HCT116 (cell line): ENCODE measurements at regions not wholly inside any gene's neighbourhood (a gene's known extent, or its start where the extent isn't known, plus 50 kb on each side); places are given as distances from the start of the nearest gene placed in this dataset.

Experiments used
- ATAC-seq: fragments of 200-7000 bp; cut with Tn5 transposase; 2 replicates; pipeline ENCODE4 v1.9.1; 2020; ENCODE audit warnings: mild to moderate bottlenecking, moderate library complexity
- BruUV-seq: library from RNA; stranded (reverse); fragments of 400-500 nt; replicated peaks from 2 replicates; lab custom pipeline; 2021; lab: Mats Ljungman, UMichigan
- CTCF ChIA-PET: fragments of 300-600 bp; sonication (Branson Sonifier 250); formaldehyde crosslinking; loops from one replicate; lab custom pipeline; 2021; ENCODE audit warnings: antibody characterized with exemption; lab: Charles Lee
- POLR2A ChIA-PET: fragments of 300-600, 350-600 bp; sonication (Branson Sonifier 250); formaldehyde crosslinking; loops from one replicate; lab custom pipeline; 2021; ENCODE audit warnings: antibody characterized with exemption; lab: Charles Lee
- RAD21 ChIA-PET, 2 experiments: fragments of 300-600 bp; sonication (Branson Sonifier 250); formaldehyde crosslinking; loops; one replicate each; lab custom pipeline; 2023; ENCODE audit warnings: low total read pairs in 2 of 2; ENCODE audit not compliant: uncharacterized antibody in 2 of 2, unreplicated experiment in 2 of 2, low non-redundant PET in 1 of 2; lab: Charles Lee
- DNase-seq: peaks from one replicate; pipeline ENCODE4 v3.0.0-alpha.2; 2010; ENCODE audit warnings: low read depth, low spot score
- H2AFZ ChIP-seq: fragments of 200-600 bp; shearing (Covaris generic), sonication (generic); 2 replicates; pipeline ENCODE4 v1.6.1; 2017; ENCODE audit warnings: low read depth, mixed run types, mixed read lengths, antibody characterized with exemption, low read length; ENCODE audit not compliant: poor library complexity, severe bottlenecking
- H3K27ac ChIP-seq: 2 replicates; pipeline ENCODE4 v1.5.1; 2012; ENCODE audit warnings: low read depth, low read length
- H3K27me3 ChIP-seq: fragments of 200-600 bp; sonication (generic); 2 replicates; pipeline ENCODE4 v1.6.1; 2016; ENCODE audit warnings: mixed run types, low read length, mixed read lengths; ENCODE audit not compliant: insufficient read depth
- H3K36me3 ChIP-seq, 2 experiments: fragments of 200-500 bp in 1 of 2; fragments of 200-600 bp in 1 of 2; sonication (Bioruptor generic) in 1 of 2; sonication (generic) in 1 of 2; 2 replicates each; pipeline versions ENCODE4 v1.5.1 to v1.6.1; 2014 to 2016; ENCODE audit warnings: low read length in 2 of 2, inconsistent platforms in 1 of 2, mixed read lengths in 1 of 2, mixed run types in 1 of 2; ENCODE audit not compliant: insufficient read depth in 2 of 2, control insufficient read depth in 1 of 2
- H3K4me1 ChIP-seq, 2 experiments: fragments of 200-600 bp in 1 of 2; sonication (generic) in 1 of 2; 2 replicates each; pipeline versions ENCODE4 v1.5.1 to v1.6.1; 2012 to 2017; ENCODE audit warnings: low read length in 2 of 2, inconsistent platforms in 1 of 2, mild to moderate bottlenecking in 1 of 2, mixed read lengths in 1 of 2, mixed run types in 1 of 2, moderate library complexity in 1 of 2; ENCODE audit not compliant: insufficient read depth in 2 of 2, control insufficient read depth in 1 of 2
- H3K4me2 ChIP-seq: fragments of 200-600 bp; sonication (generic); 2 replicates; pipeline ENCODE4 v1.6.1; 2017; ENCODE audit warnings: mixed run types, low read length, mixed read lengths
- H3K4me3 ChIP-seq, 2 experiments: fragments of 200-600 bp in 1 of 2; sonication (generic) in 1 of 2; replicated peaks in 1 of 2; 2 replicates each; pipeline ENCODE4 v1.5.1; 2011 to 2016; ENCODE audit warnings: low read length in 2 of 2, control low read depth in 1 of 2, low read depth in 1 of 2, mild to moderate bottlenecking in 1 of 2, mixed read lengths in 1 of 2, mixed run types in 1 of 2
- H3K79me2 ChIP-seq: fragments of 200-600 bp; sonication (generic); 2 replicates; pipeline ENCODE4 v1.6.1; 2017; ENCODE audit warnings: mild to moderate bottlenecking, mixed run types, low read length, moderate library complexity, mixed read lengths; ENCODE audit not compliant: insufficient read depth
- H3K9ac ChIP-seq: fragments of 200-600 bp; sonication (generic); 2 replicates; pipeline ENCODE4 v1.6.1; 2016; ENCODE audit warnings: low read length, mixed read lengths
- H3K9me2 ChIP-seq: fragments of 200-600 bp; sonication (generic), shearing (Covaris generic); 2 replicates; pipeline ENCODE4 v1.6.1; 2017; ENCODE audit warnings: mixed run types, mild to moderate bottlenecking, moderate library complexity; ENCODE audit not compliant: insufficient read depth
- H3K9me3 ChIP-seq, 2 experiments: fragments of 200-500 bp in 1 of 2; fragments of 200-600 bp in 1 of 2; sonication (Bioruptor generic) in 1 of 2; sonication (generic) in 1 of 2; 2 replicates each; pipeline ENCODE4 v1.6.1; 2014 to 2017; ENCODE audit warnings: low read length in 2 of 2, mixed read lengths in 2 of 2, inconsistent platforms in 1 of 2, low read depth in 1 of 2, mild to moderate bottlenecking in 1 of 2, mixed run types in 1 of 2, moderate library complexity in 1 of 2; ENCODE audit not compliant: control insufficient read depth in 1 of 2, insufficient read depth in 1 of 2
- H4K20me1 ChIP-seq: fragments of 200-600 bp; sonication (generic), shearing (Covaris generic); 2 replicates; pipeline ENCODE4 v1.6.1; 2017; ENCODE audit warnings: mixed run types, mild to moderate bottlenecking, moderate library complexity; ENCODE audit not compliant: insufficient read depth
- EGR1 ChIP-seq: IDR thresholded peaks from 2 replicates; pipeline ENCODE4 v1.6.1; 2012; ENCODE audit warnings: low read depth
- EZH2 ChIP-seq: fragments of 200-600 bp; sonication (generic); IDR thresholded peaks from 2 replicates; pipeline ENCODE4 v1.6.1; 2017; ENCODE audit warnings: antibody characterized with exemption, mixed run types
- FOSL1 ChIP-seq: IDR thresholded peaks from 2 replicates; pipeline ENCODE4 v1.6.1; 2012; ENCODE audit warnings: low read depth
- JUND ChIP-seq: IDR thresholded peaks from 2 replicates; pipeline ENCODE4 v1.6.1; 2012
- MAX ChIP-seq: IDR thresholded peaks from 2 replicates; pipeline ENCODE4 v1.6.1; 2012
- POLR2A ChIP-seq: IDR thresholded peaks from 2 replicates; pipeline ENCODE4 v1.7.0; 2011; ENCODE audit warnings: borderline replicate concordance; ENCODE audit not compliant: insufficient read depth, insufficient read length; ENCODE audit errors: extremely low read depth
- POLR2AphosphoS5 ChIP-seq: IDR thresholded peaks from 2 replicates; pipeline ENCODE4 v1.6.1; 2011; ENCODE audit warnings: mild to moderate bottlenecking, low read depth, low read length, moderate library complexity
- REST ChIP-seq: IDR thresholded peaks from 2 replicates; pipeline ENCODE4 v1.6.1; 2012; ENCODE audit warnings: low read depth
- SIN3A ChIP-seq: IDR thresholded peaks from 2 replicates; pipeline ENCODE4 v1.6.1; 2012; ENCODE audit warnings: low read depth
- SP1 ChIP-seq: IDR thresholded peaks from 2 replicates; pipeline ENCODE4 v1.6.1; 2012; ENCODE audit warnings: low read depth
- TCF7L2 ChIP-seq: IDR thresholded peaks from 2 replicates; pipeline ENCODE4 v1.7.0; 2011; ENCODE audit warnings: borderline replicate concordance, inconsistent platforms; ENCODE audit not compliant: insufficient read depth, insufficient read length; ENCODE audit errors: extremely low read depth
- YY1 ChIP-seq: IDR thresholded peaks from 2 replicates; pipeline ENCODE4 v1.6.1; 2011; ENCODE audit warnings: low read length, low read depth, moderate library complexity, mild to moderate bottlenecking; ENCODE audit not compliant: insufficient replicate concordance; ENCODE audit errors: extremely low read depth
- ZBTB33 ChIP-seq: IDR thresholded peaks from 2 replicates; pipeline ENCODE4 v1.6.1; 2011; ENCODE audit warnings: mild to moderate bottlenecking, low read length, moderate library complexity; ENCODE audit not compliant: insufficient replicate concordance; ENCODE audit errors: extremely low read depth
- ZFX ChIP-seq: fragments of 450-650 bp; IDR thresholded peaks from 2 replicates; pipeline ENCODE4 v1.6.1; 2017
- ZNF274 ChIP-seq: fragments of 200-500 bp; sonication (Bioruptor generic); IDR thresholded peaks from 2 replicates; pipeline ENCODE4 v1.6.1; 2014; ENCODE audit warnings: mild to moderate bottlenecking, low read depth, low read length, inconsistent platforms
- intact Hi-C: fragments of 100-400 bp; cut with micrococcal nuclease; formaldehyde crosslinking; loops from 2 replicates; pipeline ENCODE4 v1.10.0; 2022
- TF ChIP-seq, protein P1 (sequence below), 3 experiments: fragments of 200-600 bp in 1 of 3; sonication (generic) in 1 of 3; IDR thresholded peaks in 2 of 3; conservative IDR thresholded peaks in 1 of 3; 2 replicates each; pipeline ENCODE4 v1.5.1; 2012 to 2017; ENCODE audit warnings: low read depth in 2 of 3, low read length in 2 of 3, antibody characterized with exemption in 1 of 3, borderline replicate concordance in 1 of 3, control low read depth in 1 of 3, mild to moderate bottlenecking in 1 of 3, mixed read lengths in 1 of 3, mixed run types in 1 of 3, moderate library complexity in 1 of 3; ENCODE audit not compliant: insufficient read depth in 1 of 3
- TF ChIP-seq, protein P2 (sequence below): IDR thresholded peaks from 2 replicates; pipeline ENCODE4 v1.6.1; 2012

GRCh38 chr3:160097478-160097877 is 108.8 kb downstream of the IL12A start:
- BruUV-seq, result no TSS peak
- no peaks in the 10 kb centered on the region for H3K9me2 ChIP-seq
- H3K4me2 ChIP-seq, result no peak overlapping the region
- H3K9me3 ChIP-seq, result no peaks in the 10 kb centered on the region
- H3K27ac ChIP-seq, result no peak overlapping the region
- ChIA-PET RAD21 (no interaction called here), CTCF (no interaction called here), POLR2A (no interaction called here)
- TF ChIP-seq SIN3A, result no peak
- no peak for TF ChIP-seq ZFX
- no peak for TF ChIP-seq FOSL1
- TF ChIP-seq, protein P1, sequence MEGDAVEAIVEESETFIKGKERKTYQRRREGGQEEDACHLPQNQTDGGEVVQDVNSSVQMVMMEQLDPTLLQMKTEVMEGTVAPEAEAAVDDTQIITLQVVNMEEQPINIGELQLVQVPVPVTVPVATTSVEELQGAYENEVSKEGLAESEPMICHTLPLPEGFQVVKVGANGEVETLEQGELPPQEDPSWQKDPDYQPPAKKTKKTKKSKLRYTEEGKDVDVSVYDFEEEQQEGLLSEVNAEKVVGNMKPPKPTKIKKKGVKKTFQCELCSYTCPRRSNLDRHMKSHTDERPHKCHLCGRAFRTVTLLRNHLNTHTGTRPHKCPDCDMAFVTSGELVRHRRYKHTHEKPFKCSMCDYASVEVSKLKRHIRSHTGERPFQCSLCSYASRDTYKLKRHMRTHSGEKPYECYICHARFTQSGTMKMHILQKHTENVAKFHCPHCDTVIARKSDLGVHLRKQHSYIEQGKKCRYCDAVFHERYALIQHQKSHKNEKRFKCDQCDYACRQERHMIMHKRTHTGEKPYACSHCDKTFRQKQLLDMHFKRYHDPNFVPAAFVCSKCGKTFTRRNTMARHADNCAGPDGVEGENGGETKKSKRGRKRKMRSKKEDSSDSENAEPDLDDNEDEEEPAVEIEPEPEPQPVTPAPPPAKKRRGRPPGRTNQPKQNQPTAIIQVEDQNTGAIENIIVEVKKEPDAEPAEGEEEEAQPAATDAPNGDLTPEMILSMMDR (IDR thresholded peaks at IDR 0.05 in 2 of 3, conservative IDR thresholded peaks at IDR 0.05 in 1 of 3; ENCODE audit: borderline replicate concordance in 1 of 3, insufficient read depth in 1 of 3, low read depth in 2 of 3, low read length in 2 of 3), result no peak
- no peak for TF ChIP-seq ZNF274
- no peak for TF ChIP-seq JUND
- no peak for TF ChIP-seq REST
- no peak for TF ChIP-seq SP1
- TF ChIP-seq, protein P2, sequence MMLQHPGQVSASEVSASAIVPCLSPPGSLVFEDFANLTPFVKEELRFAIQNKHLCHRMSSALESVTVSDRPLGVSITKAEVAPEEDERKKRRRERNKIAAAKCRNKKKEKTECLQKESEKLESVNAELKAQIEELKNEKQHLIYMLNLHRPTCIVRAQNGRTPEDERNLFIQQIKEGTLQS, result no peak
- TF ChIP-seq EZH2, result no peak
- no peak for TF ChIP-seq POLR2AphosphoS5
- no peak for TF ChIP-seq YY1
- no peak for TF ChIP-seq MAX
- no peak for TF ChIP-seq POLR2A
- no peak for TF ChIP-seq ZBTB33
- TF ChIP-seq TCF7L2, result no peak
- no peak for TF ChIP-seq EGR1
- H3K36me3 ChIP-seq, result no peaks in the 10 kb centered on the region
- DNase-seq (no peak), ATAC-seq (no peak)
- no peaks in the 10 kb centered on the region for H4K20me1 ChIP-seq
- intact Hi-C loops, result no loop called here
- H3K27me3 ChIP-seq, result no peaks in the 10 kb centered on the region
- no peaks in the 10 kb centered on the region for H3K4me1 ChIP-seq
- H2AFZ ChIP-seq, result no peak overlapping the region
- no peak overlapping the region for H3K4me3 ChIP-seq
- no peaks in the 10 kb centered on the region for H3K79me2 ChIP-seq
- H3K9ac ChIP-seq, result no peak overlapping the region
